CD4-positive, alpha-beta T cell (primary cell): ENCODE measurements at regions not wholly inside any gene's neighbourhood (a gene's known extent, or its start where the extent isn't known, plus 50 kb on each side); places are given as distances from the start of the nearest gene placed in this dataset.

ENCODE experiments used
- ATAC-seq: fragments of 200-7000 bp; cut with Tn5 transposase; one replicate; pipeline ENCODE4 v1.10.0; 2022; ENCODE audit warnings: mild to moderate bottlenecking; ENCODE audit not compliant: poor library complexity
- CTCF ChIA-PET: fragments of 350-600 bp; sonication (Branson Sonifier 250); formaldehyde crosslinking; loops from one replicate; lab custom pipeline; 2021; ENCODE audit warnings: antibody characterized with exemption, inconsistent platforms; lab: Charles Lee
- POLR2A ChIA-PET: fragments of 350-600 bp; sonication (Branson Sonifier 250); formaldehyde crosslinking; loops from one replicate; lab custom pipeline; 2021; ENCODE audit warnings: antibody characterized with exemption, inconsistent platforms; lab: Charles Lee
- DNase-seq, 14 experiments: peaks; one replicate each; pipeline ENCODE4 v3.0.0-alpha.2; 2013 to 2020; ENCODE audit warnings: mixed read lengths in 2 of 14
- H3K27ac ChIP-seq, 2 donors: one replicate each; pipeline versions ENCODE4 v1.5.1 to v1.7.0; 2013; ENCODE audit warnings: low read length in 2 of 2, low read depth in 1 of 2, mild to moderate bottlenecking in 1 of 2
- H3K27me3 ChIP-seq, 2 experiments: 1 replicate in 1 of 2; 2 replicates in 1 of 2; pipeline versions ENCODE4 v1.6.1 to v1.7.0; 2013; ENCODE audit warnings: low read length in 2 of 2, control low read depth in 1 of 2, mild to moderate bottlenecking in 1 of 2, moderate library complexity in 1 of 2; ENCODE audit not compliant: insufficient read depth in 2 of 2, control insufficient read depth in 1 of 2
- H3K36me3 ChIP-seq: one replicate; pipeline ENCODE4 v1.6.1; 2013; ENCODE audit warnings: low read length, control low read depth; ENCODE audit not compliant: insufficient read depth
- H3K4me1 ChIP-seq: one replicate; pipeline ENCODE4 v1.6.1; 2013; ENCODE audit warnings: low read length, control low read depth; ENCODE audit not compliant: insufficient read depth
- H3K4me3 ChIP-seq: one replicate; pipeline ENCODE4 v1.5.1; 2013; ENCODE audit warnings: mild to moderate bottlenecking, low read length, moderate library complexity
- H3K9me3 ChIP-seq, 2 experiments: 1 replicate in 1 of 2; 2 replicates in 1 of 2; pipeline versions ENCODE4 v1.6.1 to v1.7.0; 2013; ENCODE audit warnings: low read length in 2 of 2, mild to moderate bottlenecking in 2 of 2, control low read depth in 1 of 2, moderate library complexity in 1 of 2; ENCODE audit not compliant: control insufficient read depth in 1 of 2, insufficient read depth in 1 of 2
- H3K27ac Mint-ChIP-seq: one replicate; pipeline ENCODE4 v1.8.0; 2020; ENCODE audit warnings: mixed read lengths
- H3K27me3 Mint-ChIP-seq: one replicate; pipeline ENCODE4 v1.8.0; 2021; ENCODE audit warnings: mixed read lengths
- H3K36me3 Mint-ChIP-seq: one replicate; pipeline ENCODE4 v1.8.0; 2021; ENCODE audit warnings: low read depth, mixed read lengths
- H3K4me1 Mint-ChIP-seq: one replicate; pipeline ENCODE4 v1.8.0; 2021; ENCODE audit warnings: low read depth, mixed read lengths
- H3K4me3 Mint-ChIP-seq: one replicate; pipeline ENCODE4 v1.8.0; 2020; ENCODE audit warnings: mild to moderate bottlenecking, mixed read lengths
- H3K9me3 Mint-ChIP-seq: one replicate; pipeline ENCODE4 v1.8.0; 2020; ENCODE audit warnings: mixed read lengths
- intact Hi-C, 2 experiments: fragments of 100-400 bp; cut with DNase I in 1 of 2; cut with micrococcal nuclease in 1 of 2; formaldehyde crosslinking; loops; one replicate each; pipeline versions ENCODE4 v1.15.1 to v1.9.0; 2023 to 2025; cut with DNase I, micrococcal nuclease
- TF ChIP-seq, protein P1 (sequence below): fragments of 200-600 bp; IDR thresholded peaks from one replicate; pipeline ENCODE4 v1.8.0; 2022; ENCODE audit warnings: antibody characterized with exemption, mild to moderate bottlenecking

DNA sequence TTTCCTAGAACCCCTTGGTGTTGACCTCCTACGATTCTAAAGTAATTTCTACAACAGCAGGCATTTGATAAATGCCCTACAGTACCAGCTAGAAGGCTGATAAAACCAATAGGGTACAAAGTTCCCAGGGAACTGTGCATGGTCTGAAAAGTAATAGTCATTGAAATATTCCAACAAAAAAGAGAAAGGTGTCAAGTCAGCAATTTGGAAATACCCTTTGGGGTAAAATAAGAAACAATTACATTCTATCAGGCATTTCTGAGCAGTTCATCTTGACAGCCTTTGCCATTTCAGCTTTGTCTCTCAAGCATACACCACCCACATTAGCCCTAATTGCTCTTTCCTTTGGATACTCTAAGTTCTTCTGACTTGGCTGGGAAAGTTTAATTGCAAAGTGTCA, 542.9 kb upstream of the DDX18 start:
- intact Hi-C loops, result no loop called here
- TF ChIP-seq, protein P1, sequence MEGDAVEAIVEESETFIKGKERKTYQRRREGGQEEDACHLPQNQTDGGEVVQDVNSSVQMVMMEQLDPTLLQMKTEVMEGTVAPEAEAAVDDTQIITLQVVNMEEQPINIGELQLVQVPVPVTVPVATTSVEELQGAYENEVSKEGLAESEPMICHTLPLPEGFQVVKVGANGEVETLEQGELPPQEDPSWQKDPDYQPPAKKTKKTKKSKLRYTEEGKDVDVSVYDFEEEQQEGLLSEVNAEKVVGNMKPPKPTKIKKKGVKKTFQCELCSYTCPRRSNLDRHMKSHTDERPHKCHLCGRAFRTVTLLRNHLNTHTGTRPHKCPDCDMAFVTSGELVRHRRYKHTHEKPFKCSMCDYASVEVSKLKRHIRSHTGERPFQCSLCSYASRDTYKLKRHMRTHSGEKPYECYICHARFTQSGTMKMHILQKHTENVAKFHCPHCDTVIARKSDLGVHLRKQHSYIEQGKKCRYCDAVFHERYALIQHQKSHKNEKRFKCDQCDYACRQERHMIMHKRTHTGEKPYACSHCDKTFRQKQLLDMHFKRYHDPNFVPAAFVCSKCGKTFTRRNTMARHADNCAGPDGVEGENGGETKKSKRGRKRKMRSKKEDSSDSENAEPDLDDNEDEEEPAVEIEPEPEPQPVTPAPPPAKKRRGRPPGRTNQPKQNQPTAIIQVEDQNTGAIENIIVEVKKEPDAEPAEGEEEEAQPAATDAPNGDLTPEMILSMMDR, result no peak
- DNase-seq (no peak), ATAC-seq (no peak)
- no peak overlapping the region for H3K4me3 Mint-ChIP-seq
- H3K4me1 Mint-ChIP-seq, result no peaks in the 10 kb centered on the region
- H3K9me3 Mint-ChIP-seq, result peaks cover 9% of the 10 kb centered on the region
- ChIA-PET CTCF (no interaction called here), POLR2A (no interaction called here)
- no peaks in the 10 kb centered on the region for H3K27me3 ChIP-seq
- H3K36me3 ChIP-seq, result no peaks in the 10 kb centered on the region
- no peak overlapping the region for H3K4me3 ChIP-seq
- no peaks in the 10 kb centered on the region for H3K36me3 Mint-ChIP-seq
- H3K27me3 Mint-ChIP-seq, result no peaks in the 10 kb centered on the region
- H3K27ac Mint-ChIP-seq, result no peak overlapping the region
- H3K9me3 ChIP-seq, result no peaks in the 10 kb centered on the region
- no peaks in the 10 kb centered on the region for H3K4me1 ChIP-seq
- no peak overlapping the region for H3K27ac ChIP-seq

GRCh38 chr2:117273009-117273671, 541.4 kb upstream of the DDX18 start:
- Mint-ChIP-seq H3K4me1 (no peaks in the 10 kb centered on the region), H3K27me3 (no peaks in the 10 kb centered on the region), H3K36me3 (no peaks in the 10 kb centered on the region), H3K27ac (no peak overlapping the region), H3K9me3 (peaks cover 6% of the 10 kb centered on the region), H3K4me3 (no peak overlapping the region)
- intact Hi-C loops, result no loop called here
- DNase-seq (no peak), ATAC-seq (no peak)
- TF ChIP-seq, protein P1, result no peak
- CTCF ChIA-PET, result no interaction called here
- Histone ChIP-seq H3K36me3 (no peaks in the 10 kb centered on the region), H3K4me3 (no peak overlapping the region), H3K27ac (no peak overlapping the region), H3K27me3 (no peaks in the 10 kb centered on the region), H3K4me1 (no peaks in the 10 kb centered on the region), H3K9me3 (no peaks in the 10 kb centered on the region)
- POLR2A ChIA-PET, result no interaction called here

- Mint-ChIP-seq H3K27me3 (no peaks in the 10 kb centered on the region), H3K4me3 (no peak overlapping the region), H3K9me3 (peaks cover 10% of the 10 kb centered on the region), H3K4me1 (no peaks in the 10 kb centered on the region), H3K36me3 (no peaks in the 10 kb centered on the region), H3K27ac (no peak overlapping the region)
- ATAC-seq, result no peak
- Histone ChIP-seq H3K4me3 (no peak overlapping the region), H3K27ac (no peak overlapping the region), H3K27me3 (no peaks in the 10 kb centered on the region), H3K4me1 (no peaks in the 10 kb centered on the region), H3K36me3 (no peaks in the 10 kb centered on the region), H3K9me3 (no peaks in the 10 kb centered on the region)
- CTCF ChIA-PET, result no interaction called here
- POLR2A ChIA-PET, result no interaction called here
- TF ChIP-seq, protein P1, result no peak
- intact Hi-C loops, result no loop called here
- DNase-seq, result no peak
Observed at GRCh38 chr2:117293012-117293411, 521.5 kb upstream of the DDX18 start.
